HG02588 (cell line): ENCODE measurements at regions not wholly inside any gene's neighbourhood (a gene's known extent, or its start where the extent isn't known, plus 50 kb on each side); places are given as distances from the start of the nearest gene placed in this dataset.
A peak's percentile ranks its signal among the peaks of the same experiment; 100 is the strongest.
"Not testable (repeated sequence)": the region's sequence is repeated elsewhere in the genome, so short reads cannot be mapped to it uniquely, and the experiment has no call there.

Experiments
- ATAC-seq: cut with Tn5 transposase; IDR thresholded peaks from one replicate; pipeline ENCODE4 v1.9.1; 2021; ENCODE audit warnings: mild to moderate bottlenecking, moderate library complexity; ENCODE audit not compliant: unreplicated experiment

DNA sequence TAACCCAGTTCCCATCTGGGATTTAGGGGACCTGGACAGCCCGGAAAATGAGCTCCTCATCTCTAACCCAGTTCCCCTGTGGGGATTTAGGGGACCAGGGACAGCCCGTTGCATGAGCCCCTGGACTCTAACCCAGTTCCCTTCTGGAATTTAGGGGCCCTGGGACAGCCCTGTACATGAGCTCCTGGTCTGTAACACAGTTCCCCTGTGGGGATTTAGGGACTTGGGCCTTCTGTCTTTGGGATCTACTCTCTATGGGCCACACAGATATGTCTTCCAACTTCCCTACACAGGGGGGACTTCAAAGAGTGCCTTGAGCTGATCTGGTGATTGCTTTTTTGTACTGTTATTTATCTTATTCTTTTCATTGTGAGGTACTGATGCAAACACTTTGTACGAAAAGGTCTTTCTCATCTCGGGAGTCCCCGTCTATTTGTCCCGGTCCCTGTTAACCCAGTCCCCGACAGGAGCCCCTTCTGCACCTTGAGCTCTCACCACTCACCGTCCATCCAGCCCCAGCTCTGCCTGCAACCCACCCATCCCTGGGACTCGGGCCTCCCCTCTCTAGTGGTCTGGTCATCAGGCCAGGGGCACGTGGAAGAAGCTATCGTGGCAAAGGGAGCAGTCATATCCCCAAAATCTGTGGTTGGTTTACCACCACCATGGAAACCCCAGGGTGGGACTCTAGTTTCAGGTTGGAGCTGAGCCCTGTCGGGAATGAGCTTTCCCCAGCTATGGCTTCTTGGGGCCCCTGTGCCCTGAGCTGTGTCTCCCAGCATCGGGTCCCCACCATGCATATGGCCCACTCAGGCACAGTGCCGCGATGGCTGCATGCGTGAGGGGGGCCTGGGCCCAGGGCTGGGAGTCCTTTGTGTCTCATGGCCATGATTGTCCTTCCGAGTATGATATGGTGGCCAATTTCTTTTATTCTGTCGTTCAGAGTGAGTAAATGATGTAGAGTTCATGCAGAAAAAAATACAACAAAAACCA lies 270.4 kb upstream of the PLCXD1 start:
- ATAC-seq = not testable (repeated sequence)

DNA sequence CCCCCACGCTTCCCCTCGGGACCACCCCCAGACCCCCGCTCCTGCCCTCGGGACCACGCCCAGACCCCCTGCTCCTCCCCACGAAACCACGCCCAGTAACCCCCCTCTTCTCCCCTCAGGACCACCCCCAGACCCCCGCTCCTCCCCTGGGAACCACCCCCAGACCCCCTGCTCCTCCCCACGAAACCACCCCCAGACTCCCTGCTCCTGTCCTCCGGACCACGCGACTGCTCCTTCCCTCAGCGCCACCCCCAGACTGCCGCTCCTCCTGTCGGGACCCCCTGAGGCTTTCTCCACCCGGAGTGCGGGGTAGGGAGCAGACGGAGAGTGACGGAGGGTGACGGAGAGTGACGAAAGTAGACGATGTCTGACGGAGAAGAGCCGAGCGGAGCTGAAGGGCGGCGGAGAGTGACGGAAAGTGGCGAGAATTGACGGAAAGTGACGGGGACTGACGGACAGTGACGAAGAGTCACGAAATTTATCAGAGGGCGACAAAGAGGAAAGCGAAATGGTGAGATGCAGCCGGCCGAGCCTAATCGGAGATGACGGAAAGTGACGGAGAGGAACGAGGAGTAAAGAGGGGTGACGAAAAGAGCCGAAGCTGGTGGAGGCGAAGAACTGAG lies 267.2 kb upstream of the PLCXD1 start:
- ATAC-seq = not testable (repeated sequence)

GRCh38 chrX:14452-14851 lies 266.7 kb upstream of the PLCXD1 start:
- not testable (repeated sequence) for ATAC-seq

DNA sequence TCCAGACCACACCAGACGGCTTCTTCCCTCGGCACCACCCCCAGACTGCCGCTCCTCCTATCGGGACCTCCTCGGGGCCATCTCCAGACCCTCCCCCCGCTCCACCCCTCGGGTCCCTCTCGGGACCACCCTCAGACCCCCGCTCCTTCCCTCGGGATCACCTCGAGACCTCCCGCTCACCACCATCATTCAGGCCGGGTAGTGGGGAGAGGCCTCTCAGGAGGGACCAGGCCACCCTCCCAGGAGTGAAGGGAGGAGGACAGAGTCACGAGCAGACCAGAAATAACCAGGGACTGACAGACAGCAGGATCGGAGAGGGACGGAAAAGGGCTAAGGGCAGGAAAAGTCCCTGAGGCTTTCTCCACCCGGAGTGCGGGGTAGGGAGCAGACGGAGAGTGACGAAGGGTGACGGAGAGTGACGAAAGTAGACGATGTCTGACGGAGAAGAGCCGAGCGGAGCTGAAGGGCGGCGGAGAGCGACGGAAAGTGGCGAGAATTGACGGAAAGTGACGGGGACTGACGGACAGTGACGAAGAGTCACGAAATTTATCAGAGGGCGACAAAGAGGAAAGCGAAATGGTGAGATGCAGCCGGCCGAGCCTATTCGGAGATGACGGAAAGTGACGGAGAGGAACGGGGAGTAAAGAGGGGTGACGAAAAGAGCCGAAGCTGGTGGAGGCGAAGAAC lies 262.3 kb upstream of the PLCXD1 start:
- peak; percentile 87 for ATAC-seq

- ATAC-seq = peak; percentile 24
Measured at GRCh38 chrX:19455-19827, 261.7 kb upstream of the PLCXD1 start.

GRCh38 chrX:19912-20571 lies 261.1 kb upstream of the PLCXD1 start:
- ATAC-seq = no peak

DNA sequence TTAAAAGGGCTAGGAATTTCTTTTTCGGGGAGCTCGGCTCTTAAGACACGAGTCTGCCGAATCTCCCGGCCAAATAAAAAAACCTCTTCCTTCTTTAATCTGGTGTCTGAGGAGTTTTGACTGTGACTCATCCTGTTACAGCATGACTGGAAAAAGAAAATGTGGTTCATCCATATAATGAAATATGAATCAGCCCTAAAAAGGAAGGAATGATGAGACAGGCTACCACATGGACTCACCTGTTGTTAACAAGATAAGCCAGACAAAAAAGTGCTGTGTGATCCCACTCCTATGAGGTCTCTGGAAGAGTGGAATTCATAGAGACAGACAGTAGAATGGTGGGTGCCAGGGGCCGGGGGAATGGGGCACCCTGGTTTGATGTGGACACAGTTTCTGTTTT lies 257.0 kb upstream of the PLCXD1 start:
- not testable (repeated sequence) for ATAC-seq
